ENCODE measurements at regions not wholly inside any gene's neighbourhood (a gene's known extent, or its start where the extent isn't known, plus 50 kb on each side); places are given as distances from the start of the nearest gene placed in this dataset.

DNA sequence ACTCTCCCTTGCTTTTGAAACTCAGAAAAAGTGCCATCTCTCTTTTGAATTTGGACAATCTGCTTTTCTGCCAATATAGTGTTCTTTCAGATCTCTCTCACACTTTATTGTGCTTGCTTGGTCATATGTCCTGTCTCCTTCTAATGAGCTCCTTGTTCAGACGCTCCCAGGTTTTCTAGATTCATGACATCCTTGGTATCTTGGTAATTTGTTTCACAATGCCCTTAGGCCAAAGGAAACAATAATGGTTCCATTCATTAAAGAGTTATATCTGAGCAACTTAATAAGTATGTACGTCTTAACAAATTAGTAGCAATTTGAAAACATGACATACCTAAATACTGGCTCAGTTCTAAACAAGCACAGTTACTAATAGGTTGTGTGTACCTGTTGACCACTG, 293.4 kb upstream of the SPTLC3 start:
- Histone ChIP-seq H3K4me1 (no peaks in the 10 kb centered on the region), H3K27me3 (no peaks in the 10 kb centered on the region), H3K9me3 (no peaks in the 10 kb centered on the region), H3K27ac (no peak overlapping the region), H3K4me3 (no peak overlapping the region), H3K36me3 (no peaks in the 10 kb centered on the region)
- no peak for ATAC-seq
- intact Hi-C loops (cut with DNase I), result no loop called here
- TF ChIP-seq, protein P1, sequence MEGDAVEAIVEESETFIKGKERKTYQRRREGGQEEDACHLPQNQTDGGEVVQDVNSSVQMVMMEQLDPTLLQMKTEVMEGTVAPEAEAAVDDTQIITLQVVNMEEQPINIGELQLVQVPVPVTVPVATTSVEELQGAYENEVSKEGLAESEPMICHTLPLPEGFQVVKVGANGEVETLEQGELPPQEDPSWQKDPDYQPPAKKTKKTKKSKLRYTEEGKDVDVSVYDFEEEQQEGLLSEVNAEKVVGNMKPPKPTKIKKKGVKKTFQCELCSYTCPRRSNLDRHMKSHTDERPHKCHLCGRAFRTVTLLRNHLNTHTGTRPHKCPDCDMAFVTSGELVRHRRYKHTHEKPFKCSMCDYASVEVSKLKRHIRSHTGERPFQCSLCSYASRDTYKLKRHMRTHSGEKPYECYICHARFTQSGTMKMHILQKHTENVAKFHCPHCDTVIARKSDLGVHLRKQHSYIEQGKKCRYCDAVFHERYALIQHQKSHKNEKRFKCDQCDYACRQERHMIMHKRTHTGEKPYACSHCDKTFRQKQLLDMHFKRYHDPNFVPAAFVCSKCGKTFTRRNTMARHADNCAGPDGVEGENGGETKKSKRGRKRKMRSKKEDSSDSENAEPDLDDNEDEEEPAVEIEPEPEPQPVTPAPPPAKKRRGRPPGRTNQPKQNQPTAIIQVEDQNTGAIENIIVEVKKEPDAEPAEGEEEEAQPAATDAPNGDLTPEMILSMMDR (IDR thresholded peaks at IDR 0.05), result no peak
- DNase-seq, result no peak

DNA sequence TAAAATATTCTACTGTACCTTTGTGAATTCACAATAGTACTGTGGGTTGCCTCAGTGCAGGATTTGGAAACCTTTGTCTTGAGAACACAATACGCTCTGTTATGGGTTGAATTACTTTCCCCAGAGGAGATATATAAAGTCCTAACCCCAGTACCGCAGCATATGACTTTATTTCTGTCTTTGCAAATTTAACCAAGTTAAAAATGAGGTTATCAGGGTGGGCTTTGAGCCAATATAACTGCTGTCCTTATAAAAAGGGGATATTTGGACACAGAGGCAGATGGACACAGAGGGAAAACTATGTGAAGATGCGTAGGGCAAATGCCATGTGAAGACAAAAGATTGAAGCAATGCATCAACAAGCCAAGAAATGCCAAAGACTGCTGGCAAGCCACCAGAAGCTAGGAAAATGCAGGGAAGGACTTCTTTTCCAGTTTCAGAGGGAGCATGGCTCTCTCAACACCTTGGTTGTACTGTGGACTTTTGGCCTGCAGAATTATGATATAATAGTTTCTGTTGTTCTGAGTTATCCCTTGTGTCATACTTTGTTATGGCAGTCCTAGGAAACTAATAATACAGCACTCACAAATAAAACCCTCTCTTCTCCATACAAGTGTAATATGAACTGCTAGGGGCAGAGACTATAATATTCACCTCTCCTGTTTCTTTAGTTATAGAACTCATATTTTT, 292.6 kb upstream of the SPTLC3 start:
- H3K36me3 ChIP-seq, result no peaks in the 10 kb centered on the region
- TF ChIP-seq, protein P1 (IDR thresholded peaks at IDR 0.05), result no peak
- DNase-seq (no peak), ATAC-seq (no peak)
- H3K9me3 ChIP-seq, result no peaks in the 10 kb centered on the region
- intact Hi-C loops (cut with DNase I), result no loop called here
- H3K4me3 ChIP-seq, result no peak overlapping the region
- no peak overlapping the region for H3K27ac ChIP-seq
- H3K4me1 ChIP-seq, result no peaks in the 10 kb centered on the region
- no peaks in the 10 kb centered on the region for H3K27me3 ChIP-seq

DNA sequence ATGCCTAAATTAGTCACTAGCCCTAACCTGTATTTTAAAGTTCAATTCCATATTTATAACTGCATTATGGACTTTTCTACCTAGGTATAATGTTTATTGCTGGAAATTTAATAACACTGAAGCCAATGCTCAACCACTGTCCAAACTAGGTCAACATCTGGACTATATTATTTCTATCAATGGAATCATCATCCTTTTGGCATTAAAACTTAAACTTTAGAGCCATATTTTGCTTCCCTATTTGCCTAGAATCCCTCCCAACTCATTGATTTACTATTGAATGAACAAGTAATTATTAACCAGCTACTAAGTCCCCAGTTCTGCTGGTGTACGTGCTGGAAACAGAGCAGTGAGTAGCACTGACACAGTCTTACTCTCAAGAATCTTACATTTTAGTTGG, 291.7 kb upstream of the SPTLC3 start:
- Histone ChIP-seq H3K4me1 (no peaks in the 10 kb centered on the region), H3K27me3 (no peaks in the 10 kb centered on the region), H3K27ac (no peak overlapping the region), H3K9me3 (no peaks in the 10 kb centered on the region), H3K36me3 (no peaks in the 10 kb centered on the region), H3K4me3 (no peak overlapping the region)
- DNase-seq (no peak), ATAC-seq (no peak)
- TF ChIP-seq, protein P1 (IDR thresholded peaks at IDR 0.05), result no peak
- intact Hi-C loops (cut with DNase I), result no loop called here

DNA sequence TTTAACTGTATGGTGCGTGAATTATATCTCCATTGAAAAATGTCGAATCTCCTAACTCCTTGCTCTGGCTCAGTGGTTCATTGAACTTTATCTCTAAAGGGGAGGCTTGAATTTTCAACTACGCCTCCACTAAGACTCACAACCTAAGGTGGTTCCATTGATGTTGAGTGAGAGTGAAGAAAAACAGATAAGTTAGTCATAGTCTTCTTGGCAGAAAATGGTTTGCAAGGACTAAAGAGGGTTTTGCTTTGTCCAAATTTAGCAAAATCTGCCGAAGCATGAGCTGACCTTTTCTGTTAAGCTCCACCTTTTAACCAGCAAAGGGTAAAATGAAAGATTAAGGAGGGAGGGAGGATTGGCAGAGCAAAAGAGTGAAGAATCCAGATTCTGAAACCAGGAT, 290.2 kb upstream of the SPTLC3 start:
- Histone ChIP-seq H3K36me3 (no peaks in the 10 kb centered on the region), H3K4me3 (no peak overlapping the region), H3K9me3 (no peaks in the 10 kb centered on the region), H3K4me1 (no peaks in the 10 kb centered on the region), H3K27me3 (no peaks in the 10 kb centered on the region), H3K27ac (no peak overlapping the region)
- DNase-seq (no peak), ATAC-seq (no peak)
- intact Hi-C loops (cut with DNase I), result no loop called here
- TF ChIP-seq, protein P1 (IDR thresholded peaks at IDR 0.05), result no peak

DNA sequence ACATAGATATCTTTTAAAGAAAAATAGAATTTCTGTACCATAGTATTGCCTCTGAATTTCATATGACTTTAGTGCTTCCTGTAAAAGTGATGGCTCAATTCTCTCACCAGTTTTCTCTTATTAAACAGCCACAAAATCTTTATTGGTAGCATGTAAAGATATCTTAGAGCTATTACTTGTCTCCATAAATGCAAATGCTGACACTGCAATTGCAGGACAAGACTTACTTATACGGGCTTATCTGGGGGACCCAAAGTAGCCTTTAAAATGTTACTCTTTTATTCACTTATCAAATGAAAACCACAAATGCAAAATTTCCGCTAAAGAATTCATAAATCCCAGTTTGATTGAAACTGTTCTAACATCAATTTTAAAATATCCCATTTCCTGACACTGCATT, 287.1 kb upstream of the SPTLC3 start:
- H3K9me3 ChIP-seq, result no peaks in the 10 kb centered on the region
- DNase-seq (no peak), ATAC-seq (no peak)
- TF ChIP-seq, protein P1 (IDR thresholded peaks at IDR 0.05), result no peak
- H3K4me3 ChIP-seq, result no peak overlapping the region
- H3K27ac ChIP-seq, result no peak overlapping the region
- intact Hi-C loops (cut with DNase I), result no loop called here
- no peaks in the 10 kb centered on the region for H3K4me1 ChIP-seq
- no peaks in the 10 kb centered on the region for H3K36me3 ChIP-seq
- no peaks in the 10 kb centered on the region for H3K27me3 ChIP-seq

DNA sequence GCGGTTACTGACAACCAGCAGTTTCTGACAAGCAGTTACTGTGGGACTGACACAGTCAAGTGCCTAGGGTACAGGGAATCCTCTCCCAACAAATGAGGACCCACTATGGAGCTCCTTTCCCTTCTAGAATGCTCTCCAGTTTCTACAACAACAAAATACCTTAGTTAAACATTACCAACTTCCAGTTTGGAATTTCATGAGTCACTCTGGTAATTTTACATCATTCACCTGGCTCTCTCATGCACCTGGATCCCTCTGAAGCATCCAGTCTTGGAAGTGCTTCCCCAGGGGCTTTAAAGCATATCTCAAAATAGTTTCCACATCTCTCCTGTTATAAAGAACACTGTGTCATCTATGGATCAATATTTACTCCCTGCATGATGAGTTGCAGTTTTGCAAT, 286.7 kb upstream of the SPTLC3 start:
- Histone ChIP-seq H3K27me3 (no peaks in the 10 kb centered on the region), H3K27ac (no peak overlapping the region), H3K4me3 (no peak overlapping the region), H3K9me3 (no peaks in the 10 kb centered on the region), H3K36me3 (no peaks in the 10 kb centered on the region), H3K4me1 (no peaks in the 10 kb centered on the region)
- DNase-seq (no peak), ATAC-seq (no peak)
- intact Hi-C loops (cut with DNase I), result no loop called here
- TF ChIP-seq, protein P1 (IDR thresholded peaks at IDR 0.05), result no peak
